Stimulated activated CD4-positive, alpha-beta T cell treated with anti-CD3 and anti-CD28 coated beads, Interleukin-1b, Interleukin-23, amount 100 ng/mL, for 1 hour (primary cell): ENCODE measurements at regions not wholly inside any gene's neighbourhood (a gene's known extent, or its start where the extent isn't known, plus 50 kb on each side); places are given as distances from the start of the nearest gene placed in this dataset.
"Not testable (repeated sequence)": the region's sequence is repeated elsewhere in the genome, so short reads cannot be mapped to it uniquely, and the experiment has no call there.

Source experiments
- DNase-seq, 2 donors: peaks; one replicate each; pipeline ENCODE4 v3.0.0-alpha.2; 2020; ENCODE audit warnings: low read depth in 2 of 2

DNA sequence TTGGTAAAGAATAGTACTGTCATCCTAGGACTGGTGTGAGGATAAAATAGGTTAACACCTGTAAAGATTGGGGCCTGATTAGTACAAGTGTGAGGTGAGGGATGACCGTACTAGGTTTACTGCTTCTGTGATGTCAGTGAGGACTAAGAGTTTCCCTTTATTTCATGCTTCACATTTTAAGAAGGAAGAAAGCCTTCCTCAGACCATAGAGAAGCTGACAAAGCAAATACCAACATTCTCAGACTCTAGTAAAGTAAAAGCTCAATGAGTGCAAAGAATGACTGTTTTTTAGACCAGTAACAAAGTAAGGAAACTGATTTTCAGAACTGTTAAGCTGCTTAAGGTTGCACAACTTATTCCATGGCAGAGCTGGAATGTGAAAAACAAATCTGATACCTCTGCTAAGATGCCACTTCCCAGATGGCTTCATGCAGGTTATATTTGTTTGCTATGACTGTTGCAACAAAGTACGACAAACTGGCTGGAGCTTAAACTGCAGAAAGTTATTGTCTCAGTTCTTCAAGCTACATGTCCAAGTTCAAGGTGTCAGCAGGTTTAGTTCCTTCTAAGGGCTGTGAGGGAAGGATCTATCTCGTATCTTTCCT, 354.9 kb downstream of the RSL24D1 start:
- no peak for DNase-seq

DNA sequence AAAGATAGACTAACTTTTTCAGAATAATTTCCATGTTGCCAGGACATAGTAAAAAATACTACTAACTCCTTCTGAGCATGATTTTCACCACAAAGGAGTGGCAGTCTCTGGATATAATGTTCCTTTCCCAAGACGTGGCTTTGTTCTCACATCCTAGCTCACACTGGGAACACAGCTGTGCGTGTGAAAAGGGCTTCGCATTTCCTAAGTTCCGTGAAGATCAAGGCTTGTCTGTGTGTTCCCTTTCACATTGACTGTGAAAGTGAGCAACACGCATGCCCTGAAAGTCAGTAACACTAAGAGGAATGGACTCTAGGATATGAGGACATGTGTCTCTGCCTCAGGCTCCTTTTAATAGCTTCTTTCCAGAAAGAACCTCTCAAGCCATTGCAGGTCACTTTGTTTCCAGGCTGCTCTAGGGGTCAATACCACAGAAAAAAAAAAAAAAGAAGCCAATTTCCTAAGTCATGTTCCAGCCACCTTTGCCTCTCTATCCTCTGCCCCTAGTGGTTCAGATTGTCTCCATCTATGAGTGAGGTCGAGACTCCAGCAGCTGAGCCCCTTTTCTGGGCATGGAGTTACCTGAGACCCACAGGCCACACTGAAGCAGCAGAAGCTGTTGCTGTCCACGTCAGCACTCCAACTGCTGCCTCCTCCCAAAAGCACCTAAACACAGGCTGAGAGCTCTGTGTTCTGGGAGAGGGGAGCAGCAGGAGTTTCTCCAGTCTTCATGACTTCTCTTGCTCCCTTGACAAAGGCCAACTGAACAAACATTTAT, 355.9 kb downstream of the RSL24D1 start:
- DNase-seq: no peak

DNA sequence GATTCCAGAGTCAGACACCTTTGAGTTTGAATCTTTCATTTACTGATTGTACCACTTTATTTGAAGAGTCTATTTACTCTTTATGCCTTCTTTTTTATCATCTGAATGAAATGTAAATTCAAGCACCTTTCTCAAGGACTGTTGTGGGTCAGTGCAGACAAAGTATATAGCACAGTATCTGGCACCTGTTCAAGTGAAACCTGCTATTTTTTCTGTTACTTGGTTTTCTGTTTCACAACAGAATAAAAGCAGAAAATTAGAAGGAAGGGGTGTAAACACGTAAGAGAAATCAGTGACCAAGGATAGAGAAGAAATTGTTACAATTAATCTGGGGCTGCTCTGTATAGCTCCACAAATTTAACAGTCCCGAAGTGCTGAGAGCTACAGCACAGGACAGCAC, 357.4 kb downstream of the RSL24D1 start:
- no peak for DNase-seq

DNA sequence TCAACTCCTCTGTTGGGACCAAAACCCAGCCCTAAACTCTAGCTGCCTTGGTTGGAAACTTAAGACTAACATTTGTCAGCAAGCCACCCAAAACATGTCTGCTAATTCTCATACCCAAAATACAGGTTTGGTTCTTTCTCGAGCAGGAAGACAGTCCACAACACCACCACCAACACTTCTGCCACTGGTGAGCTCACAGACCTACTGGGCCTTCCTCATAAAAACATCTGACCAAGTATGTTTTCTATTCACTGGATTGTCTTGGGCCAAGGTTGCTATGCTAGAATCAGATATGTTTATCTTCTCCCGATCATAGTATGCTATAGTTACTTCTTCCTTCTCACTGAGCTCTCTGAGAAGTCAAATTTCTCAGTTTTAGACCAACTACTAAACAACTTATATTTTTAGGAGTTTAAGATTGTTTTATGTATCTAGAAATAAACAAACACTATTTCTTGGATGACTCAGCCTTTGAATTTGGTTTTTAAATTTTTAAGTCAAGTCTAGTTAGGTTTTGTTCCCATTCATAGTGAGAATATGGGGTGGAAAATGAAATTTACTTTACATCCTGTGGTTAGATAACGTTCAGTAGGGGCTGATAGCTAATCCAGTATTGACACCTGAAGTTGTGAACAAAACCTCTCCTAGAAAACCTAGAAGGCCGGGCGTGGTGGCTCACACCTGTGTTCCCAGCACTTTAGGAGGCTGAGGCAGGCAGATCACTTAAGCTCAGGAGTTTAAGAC, 360.5 kb downstream of the RSL24D1 start:
- no peak for DNase-seq

DNA sequence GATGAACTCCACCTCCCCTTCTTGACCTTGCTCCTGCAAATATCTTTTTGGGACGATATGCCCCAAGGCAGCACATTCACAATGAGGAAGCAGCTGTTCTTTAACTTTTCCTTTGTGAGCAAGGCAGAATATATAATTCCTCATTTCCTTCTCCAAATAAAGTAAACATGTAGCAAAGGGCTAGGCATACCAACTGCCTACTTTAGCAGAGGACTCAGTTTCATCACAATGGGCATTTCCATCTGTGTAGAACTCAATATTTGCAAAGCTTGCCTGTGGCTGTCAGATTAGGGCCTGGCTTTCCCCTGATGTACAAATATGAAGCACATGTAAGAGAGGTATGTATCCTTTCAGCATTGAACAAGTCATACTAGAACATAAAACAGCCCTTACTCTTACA, 366.9 kb downstream of the RSL24D1 start:
- DNase-seq: no peak

DNA sequence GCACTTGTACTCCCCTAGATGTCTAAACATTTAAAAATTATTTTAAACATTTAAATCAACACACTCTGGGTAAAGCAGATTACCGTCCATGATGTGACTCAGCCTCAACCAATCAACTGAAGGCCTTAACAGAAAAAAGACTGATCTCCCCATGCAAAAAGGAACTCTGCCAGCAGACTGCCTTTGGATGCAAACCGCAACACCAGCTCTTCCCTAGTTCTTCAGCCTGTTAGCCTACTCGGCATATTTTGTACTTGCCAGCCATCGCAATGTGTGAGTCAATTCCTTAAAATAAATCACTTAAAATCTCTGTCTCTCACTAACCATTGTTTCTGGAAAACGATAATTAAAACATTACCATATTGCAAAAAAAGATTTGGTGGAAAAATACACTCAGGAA, 375.9 kb downstream of the RSL24D1 start:
- no peak for DNase-seq

DNA sequence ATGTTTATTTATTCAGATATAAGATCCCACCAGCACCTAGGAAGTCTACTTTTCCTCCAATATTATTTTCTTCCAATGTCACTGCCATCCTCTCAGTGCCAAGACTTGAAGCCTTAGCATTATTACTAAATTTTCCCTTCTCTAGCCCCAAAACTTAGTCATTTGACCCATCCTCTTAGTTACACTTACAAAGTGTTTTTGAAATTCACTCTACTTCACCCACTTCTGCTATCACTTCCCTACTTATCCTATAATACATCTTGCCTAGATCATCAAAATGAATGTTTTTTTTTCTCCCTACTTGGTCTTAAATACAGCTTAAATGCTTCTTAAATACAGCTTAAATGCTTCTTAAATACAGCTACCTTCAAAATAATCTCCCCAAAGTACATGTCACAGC, 376.6 kb downstream of the RSL24D1 start:
- no peak for DNase-seq

DNA sequence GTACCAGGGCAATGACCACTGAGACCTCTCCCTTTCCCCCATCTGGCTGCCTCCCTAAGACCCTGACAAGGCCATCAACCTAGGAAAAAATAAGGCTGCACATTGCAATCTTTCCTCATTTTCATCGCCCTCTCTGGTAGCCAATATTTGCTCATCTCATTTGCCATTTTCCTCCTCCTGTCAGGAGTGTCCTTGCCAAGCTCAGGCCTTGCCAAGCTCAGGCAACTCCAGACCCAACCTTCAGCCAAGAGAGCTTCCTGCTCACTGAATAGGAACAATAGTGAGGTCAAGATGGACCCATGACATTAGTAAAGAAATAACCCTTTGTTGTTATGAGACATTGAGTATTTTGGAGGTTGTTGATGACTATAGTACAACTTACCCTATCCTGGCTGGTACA, 380.3 kb downstream of the RSL24D1 start:
- no peak for DNase-seq

DNA sequence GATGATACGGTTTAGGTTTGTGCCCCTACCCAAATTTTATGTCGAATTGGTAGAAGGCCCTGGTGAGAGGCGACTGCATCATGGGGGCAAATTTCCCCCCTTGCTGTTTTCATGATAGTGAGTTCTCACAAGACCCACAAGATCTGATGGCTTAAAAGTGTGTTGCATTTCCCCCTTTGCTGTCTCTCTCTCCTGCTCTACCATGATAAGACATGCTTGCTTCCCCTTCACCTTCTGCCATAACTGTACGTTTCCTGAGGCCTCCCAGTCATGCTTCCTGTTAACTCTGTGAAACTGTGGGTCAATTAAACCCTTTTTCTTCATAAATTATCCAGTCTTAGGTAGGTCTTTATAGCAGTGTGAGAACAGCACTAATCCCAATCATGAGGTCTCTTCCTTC, 381.2 kb downstream of the RSL24D1 start:
- no peak for DNase-seq

DNA sequence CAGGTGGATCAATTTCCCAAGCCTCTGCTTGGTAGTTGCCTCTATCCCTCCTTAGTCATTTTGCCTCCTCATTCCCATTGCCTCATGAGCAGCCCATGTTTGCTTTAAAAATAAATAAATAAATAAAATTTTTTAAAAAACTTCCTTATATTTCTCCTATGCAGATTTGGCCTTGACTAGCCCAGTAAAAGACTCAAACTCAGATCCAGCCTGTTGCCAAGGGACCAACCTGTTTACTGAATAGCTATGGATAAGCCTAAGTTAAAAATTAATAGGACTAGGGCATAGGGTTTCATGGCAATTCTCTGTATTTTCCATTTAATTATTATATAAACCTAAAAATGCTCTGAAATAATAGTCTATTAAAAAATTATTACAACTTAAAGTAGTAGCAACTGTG, 384.4 kb downstream of the RSL24D1 start:
- DNase-seq: no peak

DNA sequence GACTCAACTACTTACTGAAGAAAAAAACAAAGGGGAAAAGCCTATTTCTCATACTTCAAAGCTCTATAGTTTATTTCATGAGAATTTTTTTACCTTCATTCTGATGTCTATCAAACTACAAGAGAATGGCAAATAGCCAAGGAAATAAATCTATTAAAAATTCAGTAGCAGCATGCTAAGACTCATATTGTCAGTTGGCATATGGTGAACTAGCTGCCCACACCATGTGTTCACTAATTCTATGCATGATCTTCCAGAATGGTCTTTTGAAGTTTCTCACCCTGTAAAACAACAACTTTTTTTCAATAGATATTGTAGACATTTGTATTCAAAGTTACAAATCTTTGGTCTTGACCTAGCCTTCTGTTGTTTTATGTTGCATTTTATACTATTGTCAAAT, 386.2 kb downstream of the RSL24D1 start:
- no peak for DNase-seq

DNA sequence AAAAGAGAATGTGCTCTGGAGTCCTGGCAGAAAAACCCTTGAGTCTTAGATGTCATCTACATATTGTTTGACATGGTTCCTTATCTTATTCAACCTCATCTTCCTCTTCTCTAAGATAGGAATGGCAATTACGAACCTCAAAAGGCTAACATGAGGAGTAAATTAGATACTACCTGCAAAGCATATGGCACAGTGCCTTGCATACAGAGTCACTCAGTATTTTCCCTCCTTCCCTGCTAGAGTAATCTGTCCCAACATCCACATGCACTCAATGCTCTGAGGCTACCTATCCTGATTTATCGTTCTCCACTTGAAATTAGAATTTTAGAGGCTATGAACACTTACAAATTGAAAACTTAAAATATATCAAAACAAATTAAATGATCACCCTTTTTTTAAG, 386.7 kb downstream of the RSL24D1 start:
- no peak for DNase-seq

DNA sequence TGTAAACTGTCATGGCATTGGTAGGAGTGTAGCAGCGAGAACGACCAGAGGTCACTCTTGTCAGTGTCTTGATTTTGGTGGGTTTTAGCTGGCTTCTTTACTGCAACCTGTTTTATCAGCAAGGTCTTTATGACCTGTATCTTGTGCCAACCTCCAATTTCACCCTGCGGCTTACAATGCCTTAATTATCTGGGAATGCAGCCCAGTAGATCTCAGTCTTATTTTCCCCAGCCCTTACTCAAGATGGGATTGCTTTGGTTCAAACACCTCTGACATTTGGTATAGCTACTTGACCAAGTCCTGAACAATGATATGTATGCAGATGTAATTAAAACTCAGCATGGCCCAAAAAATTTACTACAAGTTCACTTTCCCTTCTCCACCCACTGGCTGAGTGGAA, 388.4 kb downstream of the RSL24D1 start:
- DNase-seq: no peak

DNA sequence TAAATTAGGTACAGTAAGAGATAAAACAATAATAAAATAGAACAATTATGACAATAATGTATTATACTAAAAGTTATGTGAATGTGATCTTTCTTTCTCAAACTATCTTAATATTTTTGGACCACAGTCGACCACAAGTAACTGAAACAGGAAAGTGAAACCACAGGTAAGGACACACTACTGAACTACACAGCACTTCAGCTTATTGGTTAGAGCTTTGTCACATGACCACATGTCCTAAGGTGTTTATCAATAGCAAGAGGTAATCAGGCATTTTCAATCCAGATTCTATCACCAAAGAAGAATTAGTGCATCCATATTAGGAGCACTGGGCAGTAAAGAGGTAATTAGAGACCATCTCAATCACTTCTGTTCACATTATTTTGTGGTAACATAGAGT, 392.8 kb downstream of the RSL24D1 start:
- DNase-seq: no peak

DNA sequence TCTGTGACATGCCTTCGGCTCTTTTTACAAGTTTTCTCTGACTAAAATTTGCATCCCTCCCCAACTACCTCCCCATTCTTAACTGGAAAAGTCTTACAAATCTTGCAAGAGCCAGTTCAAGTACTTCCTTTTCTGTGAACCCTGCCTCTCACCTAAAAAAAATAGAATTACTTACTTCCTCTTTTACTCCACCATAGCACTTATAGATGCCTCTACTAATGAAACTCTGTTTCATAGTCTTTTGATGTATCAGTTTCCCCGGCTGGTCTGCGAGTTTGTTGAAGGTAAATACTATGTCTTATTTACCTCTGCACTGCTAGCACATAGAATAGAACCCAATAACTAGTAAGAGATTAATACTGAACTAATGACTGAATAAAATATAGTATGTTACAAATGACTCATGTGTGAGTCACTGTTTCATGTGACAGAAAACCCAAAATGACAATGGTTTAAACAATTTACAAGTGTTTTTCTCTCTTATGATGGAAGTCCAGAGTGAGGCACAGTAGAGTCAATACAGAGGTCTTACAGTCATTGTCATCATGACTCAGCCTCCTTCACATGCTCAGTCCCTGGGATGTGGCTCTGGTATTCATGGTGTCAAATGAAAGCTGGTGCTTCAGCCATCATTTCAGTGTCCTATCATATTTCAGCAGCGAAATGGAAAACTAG, 393.5 kb downstream of the RSL24D1 start:
- DNase-seq: no peak

DNA sequence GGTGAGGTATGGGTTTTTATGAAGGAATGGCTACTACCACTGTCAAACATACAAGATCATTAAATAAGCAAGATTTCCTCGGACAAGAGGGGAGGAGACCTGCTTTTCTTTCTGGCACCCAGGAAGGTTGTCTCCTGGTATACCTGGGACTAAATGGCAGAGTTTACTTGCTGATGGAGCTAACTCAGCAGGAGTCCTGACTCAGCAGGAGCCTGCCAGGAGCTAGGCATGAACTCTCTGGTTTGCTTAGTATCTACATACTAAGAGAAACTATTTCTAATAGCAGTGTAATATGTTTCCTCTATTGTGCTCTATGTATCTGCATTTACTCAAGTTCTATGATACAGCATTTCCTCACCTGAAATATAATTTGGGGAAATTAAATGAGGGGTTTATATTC, 404.2 kb downstream of the RSL24D1 start:
- no peak for DNase-seq

DNA sequence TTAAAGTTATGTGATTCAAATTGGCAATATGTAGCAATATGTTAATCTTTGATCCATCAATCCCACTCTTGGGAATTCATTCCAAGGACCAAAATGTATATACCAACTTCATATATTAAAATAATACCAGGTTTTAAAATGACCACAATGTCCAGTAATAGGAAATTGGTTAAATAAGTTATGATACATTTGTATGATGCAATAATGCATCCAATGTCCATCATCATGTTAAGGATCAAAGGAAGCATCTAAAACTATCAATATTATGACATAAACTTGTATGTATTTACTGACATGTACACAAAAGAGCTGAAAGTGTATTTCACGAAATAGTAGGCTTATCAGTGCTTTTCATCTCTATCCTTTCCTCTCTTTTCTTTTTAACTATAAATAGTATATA, 406.0 kb downstream of the RSL24D1 start:
- DNase-seq: no peak

DNA sequence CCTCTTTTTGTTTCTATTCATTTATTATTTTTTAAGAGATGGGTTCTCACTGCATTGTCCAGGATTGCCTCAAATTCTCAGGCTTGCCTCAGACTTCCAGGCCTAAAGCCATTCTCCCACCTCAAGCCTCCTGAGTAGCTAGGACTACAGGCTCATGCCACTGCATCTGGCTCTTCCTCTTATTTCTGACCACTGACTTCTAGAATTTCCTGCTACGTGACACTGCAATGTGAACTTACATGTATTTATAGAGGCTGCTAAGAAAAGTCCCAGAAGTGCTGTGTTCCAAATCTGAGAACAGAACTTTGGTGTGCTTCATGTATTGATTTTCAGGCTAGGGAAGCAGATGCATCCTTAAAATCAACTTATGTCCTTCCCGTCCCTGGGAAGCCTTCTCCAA, 407.4 kb downstream of the RSL24D1 start:
- DNase-seq: no peak

DNA sequence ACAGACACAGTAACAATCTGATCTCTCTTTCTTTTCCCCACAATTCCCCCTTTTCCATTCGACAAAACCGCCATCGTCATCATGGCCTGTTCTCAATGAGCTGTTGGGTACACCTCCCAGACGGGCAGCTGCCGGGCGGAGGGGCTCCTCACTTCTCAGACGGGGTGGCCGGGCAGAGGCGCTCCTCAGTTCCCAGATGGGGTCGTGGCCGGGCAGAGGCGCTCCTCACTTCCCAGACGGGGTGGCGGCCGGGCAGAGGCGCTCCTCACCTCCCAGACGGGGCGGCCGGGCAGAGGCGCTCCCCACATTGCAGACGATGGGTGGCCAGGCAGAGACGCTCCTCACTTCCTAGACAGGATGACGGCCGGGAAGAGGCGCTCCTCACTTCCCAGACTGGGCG, 415.5 kb downstream of the RSL24D1 start:
- not testable (repeated sequence) for DNase-seq

DNA sequence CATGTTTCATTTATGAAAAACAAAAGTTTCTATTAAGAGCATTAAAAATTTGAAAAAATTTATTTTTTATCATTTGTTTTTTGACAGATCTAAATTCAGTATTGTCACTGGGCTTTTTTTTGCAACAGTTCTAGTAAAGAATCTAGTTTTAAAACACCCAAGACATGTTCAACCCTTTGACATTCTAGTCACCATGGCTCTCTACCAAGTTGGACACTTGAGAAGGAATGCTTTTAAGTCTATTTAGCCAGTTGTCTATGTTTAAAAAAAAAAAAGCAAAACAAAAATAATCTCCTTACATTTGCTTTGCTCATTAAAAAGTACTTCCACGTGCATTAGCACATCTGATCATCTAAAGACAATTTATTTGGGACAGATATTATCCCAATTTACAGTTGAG, 417.5 kb downstream of the RSL24D1 start:
- no peak for DNase-seq

DNA sequence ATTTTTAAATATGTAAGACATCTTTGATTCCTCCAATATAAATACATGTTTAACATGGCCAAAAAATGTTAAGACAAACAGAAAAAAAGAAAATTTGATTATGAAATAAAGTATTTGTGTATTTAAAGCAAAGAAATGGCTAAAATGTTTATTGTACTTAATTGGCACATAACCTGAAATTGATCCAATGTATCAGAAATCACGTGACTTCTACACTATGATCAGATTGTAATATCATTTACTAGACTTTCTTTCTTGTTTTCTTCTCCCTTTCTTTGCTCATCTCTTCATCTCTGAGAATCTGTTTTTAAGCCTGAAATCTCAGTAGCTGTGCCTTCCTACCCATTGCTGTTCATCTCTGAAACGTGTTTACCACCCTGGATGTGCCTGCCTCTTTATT, 420.3 kb downstream of the RSL24D1 start:
- no peak for DNase-seq

DNA sequence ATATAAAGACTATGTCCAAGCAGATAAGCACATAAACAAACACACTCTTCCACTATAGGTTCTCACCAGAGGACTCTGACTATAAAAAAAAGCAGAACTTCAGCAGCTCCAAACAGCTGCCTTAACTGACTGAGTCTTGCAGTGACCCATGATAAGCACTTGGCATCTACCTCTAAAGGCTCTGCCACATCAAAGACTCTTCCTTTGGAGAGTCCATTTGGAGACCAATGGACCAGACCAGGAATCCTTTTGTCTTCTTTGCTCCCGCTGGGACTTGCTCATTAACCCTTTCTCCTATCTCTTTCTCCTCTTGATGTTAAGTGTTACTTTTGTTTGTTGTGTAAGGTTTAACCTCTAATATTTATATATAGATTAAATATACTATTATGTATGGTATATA, 424.1 kb downstream of the RSL24D1 start:
- DNase-seq: no peak

DNA sequence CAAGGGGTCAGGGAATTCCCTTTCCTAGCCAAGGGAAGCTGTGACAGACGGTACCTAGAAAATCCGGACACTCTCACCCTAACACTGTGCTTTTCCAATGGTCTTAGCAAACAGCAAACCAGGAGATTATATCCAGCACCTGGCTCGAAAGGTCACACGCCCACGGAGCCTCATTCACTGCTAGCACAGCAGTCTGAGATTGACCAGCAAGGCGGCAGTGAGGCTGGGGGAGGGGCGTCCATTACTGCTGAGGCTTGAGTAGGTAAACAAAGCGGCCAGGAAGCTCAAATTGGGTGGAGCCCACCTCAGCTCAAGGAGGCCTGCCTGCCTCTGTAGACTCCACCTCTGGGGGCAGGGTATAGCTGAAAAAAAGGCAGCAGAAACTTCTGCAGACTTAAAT, 447.3 kb downstream of the RSL24D1 start:
- DNase-seq: not testable (repeated sequence)
